AG20443 (cell line): ENCODE measurements at regions not wholly inside any gene's neighbourhood (a gene's known extent, or its start where the extent isn't known, plus 50 kb on each side); places are given as distances from the start of the nearest gene placed in this dataset.

Experiments
- DNase-seq: peaks from one replicate; pipeline ENCODE4 v3.0.0; 2012; ENCODE audit warnings: low spot score, mixed read lengths

DNA sequence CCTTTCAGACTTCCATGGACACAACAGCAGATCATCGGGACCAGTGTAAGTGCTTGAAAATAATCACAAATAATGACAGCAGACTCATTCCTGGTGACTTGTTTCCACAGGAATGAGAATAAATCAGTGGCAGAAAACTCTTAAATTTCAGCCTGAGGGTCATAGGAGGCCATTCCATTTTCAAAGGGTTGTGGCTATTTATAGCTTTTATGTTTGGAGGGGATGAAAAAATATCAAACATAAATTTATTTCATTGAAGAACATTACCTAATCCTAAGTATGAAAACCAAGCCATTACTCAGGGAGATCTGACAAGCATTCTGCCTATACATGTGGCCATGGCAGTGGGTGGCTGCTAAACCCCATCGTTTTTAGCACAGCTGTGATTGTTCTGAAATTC lies 173.6 kb upstream of the CNR1 start:
- DNase-seq, result no peak

DNA sequence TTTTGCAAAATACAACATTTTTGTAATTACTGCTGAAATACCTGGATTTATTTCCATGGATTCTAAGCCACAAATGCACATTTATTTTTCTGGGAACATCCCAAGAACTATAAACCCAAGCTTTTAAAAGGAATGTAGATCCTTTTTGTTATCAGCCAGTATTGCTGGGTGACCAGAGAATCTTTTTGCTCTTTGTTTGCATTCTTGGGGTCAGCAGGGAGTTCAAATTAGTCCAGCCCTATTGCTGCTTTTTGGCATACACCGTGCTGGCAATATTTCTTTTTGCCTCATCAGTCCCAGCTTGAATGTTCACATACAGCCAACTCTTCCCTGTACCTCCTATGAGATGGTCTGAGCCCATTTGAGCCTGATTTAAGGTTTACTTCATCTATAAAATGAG lies 155.2 kb upstream of the CNR1 start:
- DNase-seq, result no peak

DNA sequence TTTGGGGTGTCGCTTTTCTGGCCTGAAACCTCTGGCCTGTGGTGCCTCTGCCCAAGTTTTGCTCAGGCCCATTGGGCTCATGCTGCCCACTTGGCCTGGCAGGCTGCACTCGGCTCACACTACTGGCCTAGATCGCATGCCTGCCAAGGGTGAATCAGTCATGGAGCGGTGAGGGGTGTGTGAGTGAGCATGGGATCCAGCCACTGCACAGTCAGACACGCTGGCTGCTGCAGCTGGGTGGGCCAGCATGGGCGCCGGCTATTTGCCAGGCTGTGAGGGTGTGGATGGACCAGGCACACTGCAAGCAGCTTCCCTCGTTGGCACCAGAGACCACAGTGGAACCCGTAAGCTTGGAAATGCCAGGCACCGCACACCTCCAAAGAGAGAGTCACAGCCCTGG lies 145.4 kb upstream of the CNR1 start:
- DNase-seq, result no peak

DNA sequence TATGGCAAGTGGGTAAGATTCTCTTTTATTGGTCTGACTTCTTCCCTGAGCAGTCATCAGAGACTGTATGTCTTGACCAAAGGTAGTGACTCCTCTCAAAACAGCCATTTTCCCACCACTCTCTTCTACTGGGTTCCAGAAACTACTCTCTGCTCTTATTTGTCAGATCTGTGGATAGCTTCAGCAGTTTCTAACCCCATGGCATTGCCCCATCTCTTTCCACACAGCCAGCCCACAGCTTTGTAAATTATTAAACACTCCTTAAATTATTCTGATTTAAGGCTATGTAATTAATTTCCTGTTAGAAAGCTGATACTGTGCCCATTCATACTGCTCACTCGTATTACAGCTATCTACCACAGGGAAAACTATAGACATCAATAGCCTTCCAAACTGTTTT lies 138.4 kb upstream of the CNR1 start:
- no peak for DNase-seq

DNA sequence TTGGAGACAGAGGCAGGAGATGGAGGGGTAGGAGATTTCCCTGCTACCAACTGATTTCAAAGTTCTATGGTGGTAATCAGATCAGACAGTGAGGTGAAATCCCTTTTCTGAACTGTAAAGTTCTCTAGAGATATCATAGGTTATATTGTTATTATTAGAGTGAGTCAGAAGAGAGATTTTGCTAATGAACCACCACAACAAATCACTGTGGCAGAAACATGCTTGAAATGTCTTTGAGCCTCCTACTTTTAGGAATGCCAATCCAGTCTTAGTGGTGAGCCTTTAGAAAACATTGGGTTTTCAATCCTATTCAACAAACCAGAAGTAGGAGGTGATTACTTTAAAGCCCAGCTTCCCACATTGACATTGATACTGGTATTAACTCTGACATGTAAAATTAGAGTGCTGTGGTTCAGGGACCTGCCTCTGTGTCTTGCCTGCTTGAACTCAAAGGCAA lies 136.7 kb upstream of the CNR1 start:
- no peak for DNase-seq

DNA sequence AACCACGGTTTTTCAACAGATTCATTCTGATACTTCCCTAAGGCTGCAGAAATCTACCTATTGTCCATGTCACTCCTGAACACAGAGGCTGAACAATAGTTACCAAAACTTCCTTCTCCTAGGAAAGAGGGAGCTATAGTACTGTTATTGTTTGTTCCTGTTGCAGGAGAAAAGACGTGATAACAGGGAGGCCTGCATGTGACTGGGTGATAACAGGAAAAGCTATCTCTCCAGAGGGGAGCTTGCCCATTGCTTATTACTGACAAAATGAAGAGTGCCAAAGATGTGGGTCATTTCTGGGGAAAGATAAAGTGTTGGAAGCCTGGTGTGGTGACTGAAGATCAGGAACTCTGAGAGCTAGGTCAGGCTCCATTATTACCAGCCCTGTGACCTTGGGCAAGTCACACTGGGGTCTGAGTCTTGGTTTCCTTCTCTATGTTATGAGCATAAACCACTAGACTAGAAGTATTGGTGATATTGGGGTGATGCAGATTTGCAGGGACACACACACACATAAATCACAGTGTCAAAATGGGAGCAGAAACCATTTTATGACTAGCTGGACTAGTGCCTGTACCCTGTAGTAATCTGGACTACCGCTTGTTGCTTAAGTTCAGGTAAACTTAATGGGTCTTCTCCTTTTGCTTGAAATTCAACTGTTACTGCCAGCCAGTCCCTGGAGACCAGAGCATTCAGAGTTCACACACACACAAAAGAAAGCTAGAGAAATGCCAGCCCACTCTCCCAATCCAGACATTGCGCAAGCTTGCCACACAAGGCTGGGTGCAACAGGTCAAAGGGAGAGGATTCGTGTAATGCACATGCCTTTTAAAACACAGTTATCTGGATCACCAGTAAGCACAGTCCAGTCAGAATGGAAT lies 136.0 kb upstream of the CNR1 start:
- DNase-seq, result no peak

DNA sequence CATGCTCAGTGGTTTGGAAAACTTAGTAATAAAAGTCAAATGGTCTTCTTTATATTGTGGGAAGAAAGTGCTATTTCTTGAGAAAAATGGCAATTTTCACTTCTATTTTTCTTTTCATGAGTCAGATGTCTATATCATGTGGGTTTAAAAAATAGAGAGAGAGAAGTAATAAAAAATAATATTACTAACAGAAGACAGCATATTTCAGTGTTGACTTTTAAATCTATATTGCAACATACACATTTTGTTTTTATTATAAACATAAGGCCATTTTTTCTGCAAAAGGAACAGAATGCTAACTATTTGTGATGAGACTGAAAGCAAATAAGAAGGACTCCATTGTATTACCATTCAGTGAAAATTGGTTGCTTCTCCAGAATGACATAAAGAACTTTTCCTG lies 135.1 kb upstream of the CNR1 start:
- no peak for DNase-seq

DNA sequence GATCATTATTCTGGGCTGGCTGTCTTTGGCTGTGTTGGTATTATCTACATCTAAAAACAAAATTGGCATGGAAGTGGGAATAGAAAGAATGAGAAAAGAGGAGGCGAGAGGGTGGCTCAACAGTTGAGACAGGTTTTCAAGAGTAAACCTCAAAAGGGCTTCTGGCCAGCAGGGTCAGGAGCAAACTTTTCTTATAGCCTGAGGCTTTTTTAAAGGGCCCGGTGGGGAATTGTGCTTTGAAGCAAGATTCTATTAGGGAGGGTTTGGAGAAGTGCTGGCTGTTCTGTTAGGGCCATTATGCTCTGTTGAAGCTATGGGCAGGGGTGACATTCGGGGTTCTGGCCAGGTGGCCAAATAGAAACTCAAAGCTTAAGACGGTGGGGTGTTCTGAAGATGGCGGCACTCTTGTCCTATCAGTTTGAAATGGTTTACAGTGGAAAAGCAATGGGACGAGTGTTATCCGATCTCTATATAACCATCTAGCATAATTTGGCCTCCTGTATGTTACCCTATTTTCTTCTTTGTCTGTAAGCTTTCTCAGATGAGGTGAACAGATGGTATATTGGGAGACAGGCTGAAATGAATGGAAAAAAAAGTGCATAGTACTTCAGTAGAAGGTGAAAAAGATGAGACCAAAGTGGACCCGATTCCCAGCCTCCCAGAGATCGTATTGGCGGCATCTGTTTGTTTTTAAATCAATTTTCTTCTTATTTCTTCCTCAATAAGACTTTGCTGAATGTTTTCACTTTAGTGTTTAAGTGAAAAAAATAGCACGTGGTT lies 132.1 kb upstream of the CNR1 start:
- no peak for DNase-seq

DNA sequence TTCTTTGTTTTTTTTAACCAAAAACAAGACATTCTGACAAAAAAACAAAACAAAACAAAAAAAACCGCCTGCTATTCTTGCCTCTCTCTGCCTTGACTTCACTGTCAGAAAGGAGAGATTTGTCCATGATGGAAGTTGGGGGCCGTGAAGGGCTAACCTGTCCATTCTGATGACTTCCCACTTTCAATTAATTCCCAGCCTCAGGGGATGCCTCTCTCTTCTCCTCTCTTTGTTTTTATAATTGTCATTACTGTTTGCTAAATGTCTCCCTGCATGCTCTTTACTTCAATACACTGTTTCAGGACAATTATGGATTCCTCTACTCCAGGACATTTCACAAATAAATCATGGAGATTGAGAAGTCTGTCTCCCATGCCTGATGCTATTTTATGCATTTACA lies 130.5 kb upstream of the CNR1 start:
- DNase-seq, result no peak

DNA sequence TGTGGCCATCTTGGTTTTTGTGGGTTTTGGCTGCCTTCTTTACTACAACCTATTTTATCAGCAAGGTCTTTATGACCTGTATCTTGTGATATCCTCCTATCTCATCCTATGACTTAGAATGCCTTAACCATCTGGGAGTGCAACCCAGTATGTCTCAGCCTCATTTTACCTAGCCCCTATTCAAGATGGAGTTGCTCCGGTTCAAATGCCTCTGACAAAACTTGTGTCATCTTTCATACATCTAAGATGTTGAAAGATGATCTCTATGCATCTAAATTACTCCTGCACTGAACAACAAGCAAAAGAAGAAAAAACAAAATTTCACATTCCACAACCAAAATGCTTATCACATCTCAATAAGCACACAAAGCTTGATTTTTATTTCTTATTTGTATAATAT lies 129.5 kb upstream of the CNR1 start:
- DNase-seq, result no peak

DNA sequence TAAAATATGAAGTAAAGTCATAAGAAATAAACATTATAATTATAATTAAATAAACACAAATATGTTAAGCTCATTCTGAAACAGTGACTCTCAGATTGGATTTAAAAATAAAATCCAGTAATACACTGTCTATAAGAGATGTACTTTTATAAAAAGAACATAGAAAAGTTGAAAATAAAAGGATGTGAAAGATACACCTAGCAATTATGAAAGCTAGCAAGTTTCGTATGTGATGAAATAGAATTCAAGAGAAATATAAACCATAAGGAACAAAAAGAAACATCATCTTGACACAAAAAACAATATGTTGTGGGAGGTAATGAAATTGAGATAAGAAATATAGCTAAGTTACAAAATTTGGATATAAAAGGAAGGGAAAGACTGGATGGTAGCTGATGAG lies 128.6 kb upstream of the CNR1 start:
- no peak for DNase-seq

DNA sequence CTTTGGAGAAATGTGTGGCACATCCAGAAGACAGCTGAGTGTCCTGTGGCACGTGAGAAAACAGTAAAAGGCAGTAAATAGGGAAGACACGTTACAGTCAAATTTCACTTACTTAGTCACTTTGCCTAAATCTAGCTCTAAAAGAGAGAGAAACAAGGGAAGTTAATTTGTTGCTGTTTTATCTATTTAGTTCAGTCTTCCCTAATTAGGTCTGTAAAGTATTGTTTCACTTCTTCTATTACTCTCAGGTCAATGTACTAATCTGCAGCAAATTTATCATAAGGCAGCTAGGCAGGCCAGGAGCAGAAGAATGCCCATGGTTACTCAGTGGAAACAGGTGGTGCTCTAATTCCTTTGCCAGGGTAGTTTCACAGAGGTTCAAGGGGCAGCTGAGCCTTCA lies 124.3 kb upstream of the CNR1 start:
- no peak for DNase-seq

DNA sequence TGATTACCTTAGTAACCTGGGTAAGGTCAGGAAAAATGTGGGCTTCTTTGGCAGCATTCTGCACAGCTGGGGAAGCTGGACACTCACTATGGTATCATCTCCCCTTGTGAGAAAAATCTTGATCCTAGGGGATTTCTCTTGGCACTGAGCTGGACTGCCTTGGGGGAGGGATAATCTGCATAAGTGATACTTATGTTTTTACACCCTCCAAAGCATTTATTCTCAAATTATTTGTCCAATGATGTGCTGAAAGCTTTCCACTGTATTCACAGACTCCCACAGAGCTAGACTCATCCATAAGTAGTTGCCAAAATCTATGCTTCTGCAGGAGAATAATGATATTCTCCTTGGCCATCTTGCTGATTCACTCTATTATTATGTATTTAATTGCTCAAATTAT lies 121.5 kb upstream of the CNR1 start:
- DNase-seq, result no peak

DNA sequence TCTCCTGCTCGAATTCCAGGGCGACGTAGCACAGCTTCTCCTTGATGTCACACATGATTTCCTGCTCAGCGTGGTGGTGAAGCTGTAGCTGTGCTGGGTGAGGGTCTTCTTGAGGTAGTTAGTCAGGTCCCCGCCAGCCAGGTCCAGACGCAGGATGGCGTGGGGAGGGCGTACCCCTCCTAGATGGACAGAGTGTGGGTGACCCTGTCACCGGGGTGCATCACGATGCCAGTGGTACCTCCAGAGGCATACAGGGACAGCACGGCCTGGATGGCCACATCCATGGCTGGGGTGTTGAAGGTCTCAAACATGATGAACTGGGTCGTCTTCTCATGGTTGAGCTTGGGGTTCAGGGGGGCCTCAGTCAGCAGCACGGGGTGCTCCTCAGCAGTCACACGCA lies 110.2 kb upstream of the CNR1 start:
- no peak for DNase-seq

DNA sequence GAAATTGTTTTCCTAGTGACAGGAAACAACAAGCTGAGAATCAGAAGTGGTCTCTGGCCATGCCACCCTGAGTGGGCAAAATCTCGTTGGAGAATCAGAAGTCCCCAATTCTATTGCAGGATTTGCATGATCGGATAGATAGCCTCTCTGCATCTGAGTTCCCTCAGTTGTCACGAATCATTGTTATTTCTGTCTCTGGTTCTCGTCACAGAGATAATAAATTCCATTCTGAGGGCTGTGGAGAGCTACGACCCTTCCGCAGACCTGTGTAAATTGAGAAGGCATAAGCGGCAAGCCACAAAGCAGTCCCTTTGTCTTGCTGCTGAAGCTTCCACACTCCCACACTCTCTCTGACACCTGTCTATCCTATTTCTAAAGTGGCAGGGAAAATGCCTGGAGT lies 102.4 kb upstream of the CNR1 start:
- DNase-seq, result no peak

DNA sequence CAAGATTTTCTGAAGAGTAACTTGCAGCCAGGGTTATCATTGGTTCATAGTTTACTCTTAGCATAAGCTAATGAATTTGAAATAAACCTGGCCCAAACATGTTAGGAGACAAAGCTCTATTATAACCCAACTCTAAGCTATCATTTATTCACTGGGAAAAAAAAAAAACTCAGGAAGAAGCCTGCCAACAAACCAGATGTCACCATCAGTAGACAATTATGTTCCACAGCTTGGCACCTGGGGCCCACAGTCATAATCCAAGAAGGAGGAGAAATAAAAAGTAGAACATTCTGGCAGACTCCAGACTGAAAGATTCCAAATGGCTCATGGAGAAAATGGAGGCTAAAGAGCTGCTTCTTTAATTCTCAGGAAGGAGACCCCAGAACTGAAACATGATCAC lies 100.0 kb upstream of the CNR1 start:
- no peak for DNase-seq

DNA sequence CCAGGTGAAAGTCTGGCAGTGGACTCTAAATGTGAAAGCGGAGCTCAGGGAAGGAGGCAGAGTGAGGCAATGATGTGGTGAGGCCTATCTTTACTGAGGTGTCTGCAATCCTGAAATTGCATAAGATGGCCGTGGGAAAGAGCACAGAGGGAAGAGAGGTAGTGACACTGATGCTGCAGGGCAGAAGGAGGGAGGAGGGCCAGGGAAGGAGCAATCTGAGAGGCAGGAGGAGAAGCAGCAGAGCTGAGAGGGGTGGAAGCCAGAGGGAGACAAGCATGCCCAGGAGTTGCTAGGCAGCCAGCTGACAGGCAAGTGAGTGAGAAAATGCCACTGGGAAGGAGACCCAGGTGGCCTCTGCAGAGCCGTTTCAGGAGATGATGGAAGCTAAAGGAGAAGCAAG lies 97.4 kb upstream of the CNR1 start:
- DNase-seq, result no peak

DNA sequence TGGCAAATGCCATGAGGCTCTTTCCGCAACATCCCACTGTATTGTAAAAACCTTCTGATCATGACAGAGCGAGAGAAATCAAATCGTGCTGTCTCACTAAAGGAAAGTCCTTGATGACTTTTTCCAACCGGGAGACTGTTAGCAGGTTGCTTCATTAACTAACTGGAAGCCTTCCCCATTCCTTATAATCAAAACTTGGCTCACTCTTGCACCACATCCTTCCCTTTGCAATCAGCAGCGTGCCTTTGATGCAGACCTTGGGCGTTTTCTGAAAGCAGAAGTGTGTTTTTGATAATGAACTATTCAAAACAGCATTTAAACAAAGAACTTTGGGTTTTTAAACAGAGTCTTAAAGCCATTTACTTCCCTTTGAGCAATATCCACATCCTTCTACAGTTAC lies 96.2 kb upstream of the CNR1 start:
- DNase-seq, result no peak

DNA sequence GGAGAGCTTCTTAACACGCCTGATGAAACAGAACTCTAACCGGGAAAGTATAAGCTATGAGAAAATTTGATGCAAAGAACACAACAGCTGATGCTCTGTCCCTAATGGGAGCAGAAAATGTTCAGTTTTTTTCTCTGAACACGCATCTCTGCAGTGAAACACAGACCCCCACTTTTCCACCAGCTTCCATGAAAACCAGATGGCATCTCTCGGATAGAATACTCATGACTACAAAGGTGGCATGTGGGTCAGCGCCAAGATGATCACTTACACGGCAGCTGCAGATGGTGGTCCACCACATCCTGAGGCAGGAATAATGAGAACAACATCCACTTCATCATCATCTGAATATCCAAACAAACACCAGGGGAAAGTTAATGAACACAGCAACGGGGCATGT lies 85.2 kb upstream of the CNR1 start:
- no peak for DNase-seq

DNA sequence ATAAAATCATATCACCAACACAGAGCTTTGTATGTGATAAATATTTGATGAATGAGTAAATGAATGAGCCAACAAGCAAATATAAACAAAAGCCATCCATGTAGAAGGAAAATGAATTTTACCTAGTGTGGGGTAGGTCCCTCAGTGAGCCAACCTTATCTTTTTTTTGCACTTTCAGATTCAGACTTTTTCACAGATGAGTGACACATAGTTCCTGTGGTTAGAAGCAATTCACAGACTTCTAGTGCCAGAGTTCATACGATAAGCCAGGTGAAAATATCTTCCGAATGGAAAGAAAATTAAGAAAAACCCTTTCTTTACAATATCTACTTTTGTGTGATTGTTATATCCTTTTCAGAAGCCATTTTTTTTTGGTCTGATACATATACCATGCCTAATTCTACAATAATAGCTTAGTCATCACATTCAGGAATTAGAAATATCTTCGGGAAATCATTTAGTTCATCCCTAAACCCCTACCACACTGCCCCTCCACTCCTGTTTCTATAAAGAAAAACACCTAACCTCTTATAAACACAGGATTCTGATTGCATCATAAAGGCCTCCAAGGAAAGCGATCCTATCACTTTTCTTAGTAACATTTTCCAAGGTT lies 82.7 kb upstream of the CNR1 start:
- DNase-seq, result no peak

DNA sequence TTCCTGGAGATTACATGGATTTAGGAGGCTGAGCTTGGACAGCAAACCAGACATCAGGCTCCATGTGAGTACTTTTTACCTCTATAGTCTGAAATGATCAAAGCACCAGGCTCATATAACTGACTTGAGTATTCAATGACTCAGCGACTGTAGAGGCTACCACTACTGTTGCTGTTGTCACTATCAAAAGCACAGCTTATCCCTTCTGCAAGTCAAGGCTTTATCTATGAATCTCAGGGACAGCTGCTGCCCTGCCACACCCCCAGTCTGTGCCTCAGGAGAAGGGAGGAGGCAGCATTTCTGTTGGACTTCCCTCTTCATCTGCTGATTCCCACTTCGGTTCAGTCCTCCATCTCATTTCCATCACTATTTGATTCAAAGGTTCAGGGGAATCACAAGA lies 80.5 kb upstream of the CNR1 start:
- no peak for DNase-seq

DNA sequence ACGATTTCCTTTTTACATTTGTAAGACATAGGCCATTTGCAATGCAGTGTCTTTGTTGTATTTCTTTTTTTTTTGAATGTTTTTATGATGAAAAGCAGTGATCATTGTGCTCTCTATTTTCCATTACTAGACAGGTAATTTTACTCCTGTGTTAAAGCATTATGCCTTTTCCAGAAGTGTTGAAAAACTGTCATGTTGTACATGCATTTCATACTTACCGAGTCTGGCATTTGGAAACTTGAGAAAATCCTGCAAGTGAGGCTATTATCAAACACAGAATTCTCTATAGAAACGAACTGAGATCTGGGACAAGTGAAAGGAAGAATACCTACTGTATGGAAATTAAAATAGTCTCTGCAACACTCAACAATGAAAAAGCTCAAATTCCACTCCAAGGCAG lies 78.6 kb upstream of the CNR1 start:
- DNase-seq, result no peak

DNA sequence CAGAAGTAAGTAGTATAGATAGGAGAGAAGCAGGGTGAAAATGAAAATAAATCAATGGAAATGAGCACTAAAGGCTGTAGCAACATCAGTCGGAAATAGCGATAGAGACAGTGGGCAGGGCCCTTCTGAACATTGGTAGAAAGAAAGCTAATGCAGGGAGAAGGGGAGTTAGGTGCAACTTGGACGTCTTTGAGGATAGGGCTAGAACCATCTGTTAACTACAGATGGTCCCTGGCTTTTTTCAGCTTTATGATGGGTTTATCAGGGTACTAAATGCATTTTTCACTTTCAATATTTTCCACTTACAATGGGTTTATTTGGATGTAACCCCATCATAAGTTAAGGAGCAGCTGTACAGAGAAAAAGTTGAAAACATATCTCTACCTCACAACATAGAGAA lies 72.8 kb upstream of the CNR1 start:
- no peak for DNase-seq
